OCI-LY3 (cell line): ENCODE measurements at regions not wholly inside any gene's neighbourhood (a gene's known extent, or its start where the extent isn't known, plus 50 kb on each side); places are given as distances from the start of the nearest gene placed in this dataset.

ENCODE experiments used
- H2AFZ ChIP-seq: fragments of 200-600, 300-600 bp; shearing (Covaris generic); 2 replicates; pipeline ENCODE4 v1.6.0; 2014; ENCODE audit warnings: antibody characterized with exemption, low read depth, low read length
- H3K27ac ChIP-seq: fragments of 200-600, 300-600 bp; sonication (generic); 2 replicates; pipeline ENCODE4 v1.5.1; 2014; ENCODE audit warnings: mild to moderate bottlenecking, low read length, moderate library complexity, mixed read lengths
- H3K27me3 ChIP-seq: fragments of 200-600, 300-600 bp; sonication (generic); 2 replicates; pipeline ENCODE4 v1.6.1; 2014; ENCODE audit warnings: low read depth, low read length, mixed read lengths
- H3K36me3 ChIP-seq: fragments of 200-600, 300-600 bp; sonication (generic); replicated peaks from 2 replicates; pipeline ENCODE3; 2014; ENCODE audit warnings: low read depth, low read length, mixed read lengths
- H3K4me1 ChIP-seq: fragments of 300-600, 200-600 bp; sonication (generic); 2 replicates; pipeline ENCODE4 v1.6.1; 2014; ENCODE audit warnings: low read length, mixed read lengths
- H3K4me2 ChIP-seq: fragments of 200-600, 300-600 bp; sonication (generic); 2 replicates; pipeline ENCODE4 v1.6.1; 2014; ENCODE audit warnings: low read length, mixed read lengths
- H3K4me3 ChIP-seq: fragments of 300-600, 200-600 bp; sonication (generic); 2 replicates; pipeline ENCODE4 v1.5.1; 2014; ENCODE audit warnings: antibody characterized with exemption, mild to moderate bottlenecking, low read length, moderate library complexity
- H3K79me2 ChIP-seq: fragments of 300-600, 200-600 bp; shearing (Covaris generic); 2 replicates; pipeline ENCODE4 v1.6.1; 2014; ENCODE audit warnings: mild to moderate bottlenecking, low read length, mixed read lengths
- H3K9ac ChIP-seq: fragments of 300-600, 200-600 bp; shearing (Covaris generic); 2 replicates; pipeline ENCODE4 v1.6.0; 2014; ENCODE audit warnings: mild to moderate bottlenecking, low read length, moderate library complexity
- H3K9me3 ChIP-seq: fragments of 200-600, 300-600 bp; shearing (Covaris generic); 2 replicates; pipeline ENCODE4 v1.6.1; 2014; ENCODE audit warnings: low read length, mixed read lengths; ENCODE audit not compliant: insufficient read depth
- H4K20me1 ChIP-seq: fragments of 200-600, 300-600 bp; sonication (generic); 2 replicates; pipeline ENCODE4 v1.6.1; 2016; ENCODE audit warnings: low read length, mixed read lengths; ENCODE audit not compliant: insufficient read depth
- CTCF ChIP-seq: fragments of 200-600, 300-600 bp; sonication (generic); IDR thresholded peaks from 2 replicates; pipeline ENCODE4 v1.5.1; 2014; ENCODE audit warnings: antibody characterized with exemption, low read length, low read depth
- EZH2phosphoT487 ChIP-seq: fragments of 200-600 bp; shearing (Covaris generic); IDR thresholded peaks from 2 replicates; pipeline ENCODE4 v1.6.1; 2018; ENCODE audit warnings: antibody characterized with exemption, mixed run types, low read depth

DNA sequence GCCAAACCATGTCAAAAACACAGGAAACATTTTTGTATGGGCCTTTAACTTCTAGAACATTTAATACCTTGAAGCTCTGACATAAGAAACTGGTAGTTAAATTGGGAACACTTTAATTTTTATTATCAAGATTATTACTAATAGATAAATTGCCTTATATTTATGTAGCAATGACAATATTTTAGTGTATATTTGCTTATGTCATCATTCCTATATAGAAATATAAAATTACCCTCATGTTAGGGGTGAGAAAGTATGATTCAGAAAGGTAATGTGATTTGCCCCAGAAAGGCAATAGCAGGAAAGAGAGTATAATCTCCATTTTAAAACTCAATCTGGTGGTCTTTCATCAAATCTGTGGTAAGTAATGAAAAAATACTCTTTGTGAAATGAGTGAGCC lies 147.4 kb downstream of the IL15 start:
- no peak overlapping the region for H3K4me3 ChIP-seq
- no peaks in the 10 kb centered on the region for H3K36me3 ChIP-seq
- H3K27me3 ChIP-seq: no peaks in the 10 kb centered on the region
- H3K4me1 ChIP-seq: no peaks in the 10 kb centered on the region
- no peaks in the 10 kb centered on the region for H3K9me3 ChIP-seq
- H3K4me2 ChIP-seq: no peak overlapping the region
- H2AFZ ChIP-seq: no peak overlapping the region
- no peaks in the 10 kb centered on the region for H4K20me1 ChIP-seq
- TF ChIP-seq EZH2phosphoT487 (no peak), CTCF (no peak)
- no peak overlapping the region for H3K9ac ChIP-seq
- H3K27ac ChIP-seq: no peak overlapping the region
- H3K79me2 ChIP-seq: no peaks in the 10 kb centered on the region

- Histone ChIP-seq H3K4me1 (no peaks in the 10 kb centered on the region), H3K4me2 (no peak overlapping the region), H3K79me2 (no peaks in the 10 kb centered on the region), H3K9me3 (no peaks in the 10 kb centered on the region), H4K20me1 (no peaks in the 10 kb centered on the region), H3K27me3 (no peaks in the 10 kb centered on the region), H3K9ac (no peak overlapping the region), H3K27ac (no peak overlapping the region), H3K36me3 (no peaks in the 10 kb centered on the region), H3K4me3 (no peak overlapping the region), H2AFZ (no peak overlapping the region)
- TF ChIP-seq CTCF: no peak
- TF ChIP-seq EZH2phosphoT487: no peak
Observed at GRCh38 chr4:141786946-141787345, 150.6 kb downstream of the IL15 start.

DNA sequence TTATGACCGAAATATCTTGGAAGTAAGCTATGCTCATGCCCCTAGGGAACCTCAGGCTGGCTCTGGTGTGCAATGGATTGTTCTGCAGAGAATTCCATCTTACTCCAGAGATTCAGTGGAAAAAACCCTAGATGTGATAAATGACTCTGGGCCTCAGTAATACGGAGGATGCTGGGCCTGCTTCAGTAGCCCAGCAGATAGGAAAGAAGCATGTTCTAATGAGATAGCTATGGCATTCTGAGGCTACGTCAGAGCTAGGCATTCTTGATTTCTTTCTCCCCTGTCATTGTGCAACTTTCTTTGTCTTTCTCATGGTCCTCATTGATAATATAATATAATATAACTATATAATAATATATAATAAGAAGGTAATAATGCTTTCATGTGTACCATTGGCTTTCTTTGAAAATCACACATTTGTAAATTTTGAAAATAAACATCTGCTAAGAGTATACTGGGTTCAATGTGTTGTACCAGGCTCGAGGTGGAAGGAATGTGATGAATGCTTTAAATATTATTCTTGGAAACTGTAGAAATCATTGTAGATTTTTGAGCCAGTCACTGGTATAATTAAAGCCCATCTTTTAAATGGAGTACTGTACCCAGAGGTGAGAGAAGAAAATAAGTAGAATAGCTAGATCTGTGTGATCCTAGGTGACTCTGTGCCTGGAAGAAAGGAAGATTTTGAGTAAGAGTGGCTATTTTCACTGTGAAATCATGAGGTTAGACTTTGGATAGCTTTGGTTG lies 152.0 kb downstream of the IL15 start:
- Histone ChIP-seq H3K36me3 (no peaks in the 10 kb centered on the region), H3K9ac (no peak overlapping the region), H4K20me1 (no peaks in the 10 kb centered on the region), H3K4me2 (no peak overlapping the region), H3K9me3 (no peaks in the 10 kb centered on the region), H3K27me3 (no peaks in the 10 kb centered on the region), H3K79me2 (no peaks in the 10 kb centered on the region), H2AFZ (no peak overlapping the region), H3K27ac (no peak overlapping the region), H3K4me3 (no peak overlapping the region), H3K4me1 (no peaks in the 10 kb centered on the region)
- no peak for TF ChIP-seq CTCF
- TF ChIP-seq EZH2phosphoT487: no peak

- no peak overlapping the region for H3K4me2 ChIP-seq
- H3K27ac ChIP-seq: no peak overlapping the region
- H3K9me3 ChIP-seq: no peaks in the 10 kb centered on the region
- H3K27me3 ChIP-seq: no peaks in the 10 kb centered on the region
- TF ChIP-seq CTCF (no peak), EZH2phosphoT487 (no peak)
- H3K79me2 ChIP-seq: no peaks in the 10 kb centered on the region
- no peaks in the 10 kb centered on the region for H3K4me1 ChIP-seq
- H2AFZ ChIP-seq: no peak overlapping the region
- no peak overlapping the region for H3K4me3 ChIP-seq
- no peak overlapping the region for H3K9ac ChIP-seq
- no peaks in the 10 kb centered on the region for H4K20me1 ChIP-seq
- H3K36me3 ChIP-seq: no peaks in the 10 kb centered on the region
Observed at GRCh38 chr4:141789716-141790115, 153.3 kb downstream of the IL15 start.
